Loucy (cell line): ENCODE measurements at regions not wholly inside any gene's neighbourhood (a gene's known extent, or its start where the extent isn't known, plus 50 kb on each side); places are given as distances from the start of the nearest gene placed in this dataset.

ENCODE experiments used
- H2AFZ ChIP-seq: fragments of 200-600 bp; sonication (generic); 2 replicates; pipeline ENCODE4 v1.6.0; 2016; ENCODE audit warnings: antibody characterized with exemption, mild to moderate bottlenecking, low read length, moderate library complexity
- H3F3A ChIP-seq: fragments of 200-600 bp; 2 replicates; pipeline ENCODE4 v1.6.0; 2016; ENCODE audit warnings: antibody characterized with exemption, low read depth, mild to moderate bottlenecking
- H3K27me3 ChIP-seq: fragments of 200-600 bp; sonication (generic); 2 replicates; pipeline ENCODE4 v1.6.1; 2014; ENCODE audit warnings: low read length, mild to moderate bottlenecking; ENCODE audit not compliant: insufficient read depth, poor library complexity, severe bottlenecking
- H3K36me3 ChIP-seq: fragments of 200-600 bp; sonication (generic); 2 replicates; pipeline ENCODE4 v1.6.1; 2016; ENCODE audit warnings: low read length; ENCODE audit not compliant: insufficient read depth
- H3K4me1 ChIP-seq: fragments of 200-600 bp; sonication (generic); 2 replicates; pipeline ENCODE4 v1.5.1; 2014; ENCODE audit warnings: low read length, mild to moderate bottlenecking; ENCODE audit not compliant: insufficient read depth, poor library complexity, severe bottlenecking
- H3K4me2 ChIP-seq: fragments of 200-600 bp; sonication (generic); 2 replicates; pipeline ENCODE4 v1.6.0; 2014; ENCODE audit warnings: antibody characterized with exemption, low read length, low read depth, mild to moderate bottlenecking; ENCODE audit not compliant: poor library complexity, severe bottlenecking
- H3K4me3 ChIP-seq: fragments of 200-600 bp; sonication (generic); 2 replicates; pipeline ENCODE4 v1.5.1; 2014; ENCODE audit warnings: low read length, mild to moderate bottlenecking, mixed read lengths; ENCODE audit not compliant: poor library complexity, severe bottlenecking
- H3K79me2 ChIP-seq: fragments of 200-600 bp; sonication (generic); 2 replicates; pipeline ENCODE4 v1.6.1; 2014; ENCODE audit warnings: low read length; ENCODE audit not compliant: insufficient read depth
- H3K9ac ChIP-seq: fragments of 200-600 bp; sonication (generic); 2 replicates; pipeline ENCODE4 v1.6.0; 2014; ENCODE audit warnings: mild to moderate bottlenecking, low read depth, low read length, moderate library complexity; ENCODE audit not compliant: poor library complexity, severe bottlenecking
- H3K9me2 ChIP-seq: fragments of 200-600 bp; sonication (generic); replicated peaks from 2 replicates; pipeline ENCODE4 v1.6.1; 2016; ENCODE audit warnings: low read depth, low read length, mixed read lengths
- H3K9me3 ChIP-seq: fragments of 200-600 bp; sonication (generic); 2 replicates; pipeline ENCODE4 v1.6.1; 2014; ENCODE audit warnings: mild to moderate bottlenecking, antibody characterized with exemption, low read length, low read depth; ENCODE audit not compliant: insufficient read depth
- H4K20me1 ChIP-seq: fragments of 200-600 bp; sonication (generic); 2 replicates; pipeline ENCODE4 v1.6.0; 2014; ENCODE audit warnings: antibody characterized with exemption, low read length, mild to moderate bottlenecking; ENCODE audit not compliant: insufficient read depth, poor library complexity, severe bottlenecking
- CTCF ChIP-seq: fragments of 200-600 bp; sonication (generic); conservative IDR thresholded peaks from 2 replicates; pipeline ENCODE4 v1.5.1; 2014; ENCODE audit warnings: mild to moderate bottlenecking, antibody characterized with exemption, low read length
- EZH2phosphoT487 ChIP-seq: fragments of 200-600 bp; IDR thresholded peaks from 2 replicates; pipeline ENCODE4 v1.6.1; 2018; ENCODE audit warnings: antibody characterized with exemption, mild to moderate bottlenecking, moderate library complexity, borderline replicate concordance

GRCh38 chr13:44873461-44873860 is 115.8 kb downstream of the NUFIP1 start:
- H3K4me2 ChIP-seq: no peak overlapping the region
- no peaks in the 10 kb centered on the region for H3K36me3 ChIP-seq
- no peaks in the 10 kb centered on the region for H4K20me1 ChIP-seq
- TF ChIP-seq EZH2phosphoT487: no peak
- no peak for TF ChIP-seq CTCF
- H3K4me3 ChIP-seq: no peak overlapping the region
- no peaks in the 10 kb centered on the region for H3K9me3 ChIP-seq
- H3K27me3 ChIP-seq: no peaks in the 10 kb centered on the region
- H3K9ac ChIP-seq: no peak overlapping the region
- H3K9me2 ChIP-seq: no peaks in the 10 kb centered on the region
- H3F3A ChIP-seq: no peaks in the 10 kb centered on the region
- H3K4me1 ChIP-seq: no peaks in the 10 kb centered on the region
- H2AFZ ChIP-seq: no peak overlapping the region
- no peaks in the 10 kb centered on the region for H3K79me2 ChIP-seq

DNA sequence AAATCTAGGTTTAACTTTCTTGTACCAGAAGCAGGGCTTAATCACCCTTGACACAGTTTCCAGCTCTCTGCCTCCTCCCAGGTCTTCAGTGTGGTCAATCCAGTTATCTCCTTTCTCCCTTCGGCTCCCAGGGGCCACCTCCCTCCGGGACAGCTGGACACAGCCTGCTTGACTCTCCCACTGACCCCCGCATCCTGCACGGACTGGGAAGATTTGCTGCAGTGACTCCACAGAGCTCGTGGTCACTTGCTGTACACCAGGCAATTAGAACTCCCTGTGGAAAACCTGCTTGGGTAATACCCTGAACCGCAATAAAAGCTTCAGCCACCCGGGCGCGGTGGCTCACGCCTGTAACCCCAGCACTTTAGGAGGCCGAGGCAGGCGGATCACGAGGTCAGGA is 116.5 kb downstream of the NUFIP1 start:
- Histone ChIP-seq H3F3A (no peaks in the 10 kb centered on the region), H3K9me3 (no peaks in the 10 kb centered on the region), H2AFZ (no peak overlapping the region), H3K9ac (no peak overlapping the region), H3K36me3 (no peaks in the 10 kb centered on the region), H3K4me1 (no peaks in the 10 kb centered on the region), H4K20me1 (no peaks in the 10 kb centered on the region), H3K4me2 (no peak overlapping the region), H3K9me2 (no peaks in the 10 kb centered on the region), H3K4me3 (no peak overlapping the region), H3K79me2 (no peaks in the 10 kb centered on the region), H3K27me3 (no peaks in the 10 kb centered on the region)
- TF ChIP-seq EZH2phosphoT487: no peak
- no peak for TF ChIP-seq CTCF

DNA sequence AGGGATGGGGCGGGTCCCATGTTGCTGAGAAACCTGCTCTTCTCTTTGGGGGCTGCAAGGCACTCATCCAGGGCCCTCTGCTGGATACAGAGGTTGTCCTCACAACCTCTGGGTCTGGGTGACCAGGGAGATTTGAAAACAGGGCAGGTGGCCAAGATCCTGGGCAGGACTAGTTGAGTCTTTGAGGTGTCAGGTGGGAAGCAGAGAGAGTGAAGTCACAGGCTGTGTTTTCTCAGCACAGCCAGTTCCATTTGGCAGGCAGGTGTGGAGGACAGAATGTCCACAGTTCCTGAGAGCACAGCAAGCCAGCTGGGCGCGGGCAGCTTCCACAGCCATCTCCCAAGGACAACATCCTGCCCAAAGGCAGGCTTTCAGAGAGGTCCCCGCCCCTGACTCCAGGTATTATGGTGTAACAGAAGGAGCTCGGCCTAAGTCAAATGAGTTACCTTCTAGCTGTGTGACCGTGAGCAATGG is 118.8 kb downstream of the NUFIP1 start:
- H3F3A ChIP-seq: no peaks in the 10 kb centered on the region
- H3K4me1 ChIP-seq: no peaks in the 10 kb centered on the region
- H3K36me3 ChIP-seq: no peaks in the 10 kb centered on the region
- no peaks in the 10 kb centered on the region for H3K9me2 ChIP-seq
- no peaks in the 10 kb centered on the region for H3K27me3 ChIP-seq
- no peak overlapping the region for H3K9ac ChIP-seq
- H3K4me3 ChIP-seq: no peak overlapping the region
- no peaks in the 10 kb centered on the region for H3K79me2 ChIP-seq
- no peak overlapping the region for H3K4me2 ChIP-seq
- TF ChIP-seq CTCF: peak; percentile 18; the same call in 1 of the 2 replicates
- no peak for TF ChIP-seq EZH2phosphoT487
- no peaks in the 10 kb centered on the region for H4K20me1 ChIP-seq
- H3K9me3 ChIP-seq: no peaks in the 10 kb centered on the region
- H2AFZ ChIP-seq: no peak overlapping the region
